ENCODE measurements at regions not wholly inside any gene's neighbourhood (a gene's known extent, or its start where the extent isn't known, plus 50 kb on each side); places are given as distances from the start of the nearest gene placed in this dataset.

- no peak for DNase-seq
- Mint-ChIP-seq H3K27me3 (ENCODE audit: insufficient read depth) (no peaks in the 10 kb centered on the region), H3K4me3 (no peak overlapping the region), H3K4me1 (no peaks in the 10 kb centered on the region), H3K36me3 (ENCODE audit: low read depth) (no peaks in the 10 kb centered on the region), H3K27ac (no peak overlapping the region), H3K9me3 (no peaks in the 10 kb centered on the region)
- Histone ChIP-seq H3K9ac (ENCODE audit: extremely low read depth, low read length, poor library complexity, severe bottlenecking) (no peak overlapping the region), H3K27me3 (ENCODE audit: control insufficient read depth, insufficient read depth, low read length, poor library complexity, severe bottlenecking) (no peaks in the 10 kb centered on the region), H3K9me3 (ENCODE audit: control insufficient read depth, low read length) (no peaks in the 10 kb centered on the region), H3K27ac (ENCODE audit: low read depth, low read length) (no peak overlapping the region), H3K36me3 (ENCODE audit: control insufficient read depth, insufficient read depth, low read length) (no peaks in the 10 kb centered on the region), H3K4me1 (ENCODE audit: control insufficient read depth, insufficient read depth, low read length) (no peaks in the 10 kb centered on the region), H3K4me3 (ENCODE audit: low read length) (no peak overlapping the region)
- TF ChIP-seq, protein P1, sequence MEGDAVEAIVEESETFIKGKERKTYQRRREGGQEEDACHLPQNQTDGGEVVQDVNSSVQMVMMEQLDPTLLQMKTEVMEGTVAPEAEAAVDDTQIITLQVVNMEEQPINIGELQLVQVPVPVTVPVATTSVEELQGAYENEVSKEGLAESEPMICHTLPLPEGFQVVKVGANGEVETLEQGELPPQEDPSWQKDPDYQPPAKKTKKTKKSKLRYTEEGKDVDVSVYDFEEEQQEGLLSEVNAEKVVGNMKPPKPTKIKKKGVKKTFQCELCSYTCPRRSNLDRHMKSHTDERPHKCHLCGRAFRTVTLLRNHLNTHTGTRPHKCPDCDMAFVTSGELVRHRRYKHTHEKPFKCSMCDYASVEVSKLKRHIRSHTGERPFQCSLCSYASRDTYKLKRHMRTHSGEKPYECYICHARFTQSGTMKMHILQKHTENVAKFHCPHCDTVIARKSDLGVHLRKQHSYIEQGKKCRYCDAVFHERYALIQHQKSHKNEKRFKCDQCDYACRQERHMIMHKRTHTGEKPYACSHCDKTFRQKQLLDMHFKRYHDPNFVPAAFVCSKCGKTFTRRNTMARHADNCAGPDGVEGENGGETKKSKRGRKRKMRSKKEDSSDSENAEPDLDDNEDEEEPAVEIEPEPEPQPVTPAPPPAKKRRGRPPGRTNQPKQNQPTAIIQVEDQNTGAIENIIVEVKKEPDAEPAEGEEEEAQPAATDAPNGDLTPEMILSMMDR (conservative IDR thresholded peaks at IDR 0.05), result no peak
These were observed 1935.0 kb downstream of the EFNA5 start for GRCh38 chr5:105735704-105736103.

GRCh38 chr5:105730982-105731381, 1939.8 kb downstream of the EFNA5 start:
- Histone ChIP-seq H3K27me3 (ENCODE audit: control insufficient read depth, insufficient read depth, low read length, poor library complexity, severe bottlenecking) (no peaks in the 10 kb centered on the region), H3K36me3 (ENCODE audit: control insufficient read depth, insufficient read depth, low read length) (no peaks in the 10 kb centered on the region), H3K4me3 (ENCODE audit: low read length) (no peak overlapping the region), H3K27ac (ENCODE audit: low read depth, low read length) (no peak overlapping the region), H3K4me1 (ENCODE audit: control insufficient read depth, insufficient read depth, low read length) (no peaks in the 10 kb centered on the region), H3K9ac (ENCODE audit: extremely low read depth, low read length, poor library complexity, severe bottlenecking) (no peak overlapping the region), H3K9me3 (ENCODE audit: control insufficient read depth, low read length) (no peaks in the 10 kb centered on the region)
- H3K27me3 Mint-ChIP-seq (ENCODE audit: insufficient read depth), result no peaks in the 10 kb centered on the region
- no peak overlapping the region for H3K27ac Mint-ChIP-seq
- TF ChIP-seq, protein P1 (conservative IDR thresholded peaks at IDR 0.05), result no peak
- no peak for DNase-seq
- H3K36me3 Mint-ChIP-seq (ENCODE audit: low read depth), result no peaks in the 10 kb centered on the region
- H3K4me3 Mint-ChIP-seq, result no peak overlapping the region
- no peaks in the 10 kb centered on the region for H3K9me3 Mint-ChIP-seq
- H3K4me1 Mint-ChIP-seq, result no peaks in the 10 kb centered on the region
- 97 to 100% methylated on average over 1 of the region's 1 CpG for WGBS, 2 experiments (ENCODE audit: insufficient coverage in 1 of 2, insufficient read length in 1 of 2)

DNA sequence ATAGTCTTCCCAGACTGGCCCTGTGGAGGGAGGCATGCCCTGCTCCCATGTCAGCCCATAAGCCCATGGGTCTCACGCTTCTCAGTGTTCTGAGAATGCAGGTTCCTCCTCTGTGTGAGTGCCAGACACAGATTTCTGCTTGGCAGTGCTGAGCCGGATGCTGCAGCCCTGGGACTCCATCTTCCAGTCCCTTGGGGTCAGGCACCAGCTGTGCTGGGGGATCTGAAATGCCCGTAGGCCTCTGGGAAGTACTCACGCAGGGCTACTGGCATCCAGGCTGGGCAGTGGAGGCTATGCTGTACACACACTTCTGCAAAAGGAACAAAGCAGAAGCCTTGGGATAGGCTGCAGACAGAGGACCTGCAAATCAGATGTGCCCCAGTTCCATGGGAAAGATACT, 1944.6 kb downstream of the EFNA5 start:
- 89 to 93% methylated on average over 3 to 4 of the region's 4 CpGs for WGBS, 2 experiments (ENCODE audit: insufficient coverage in 1 of 2, insufficient read length in 1 of 2)

More for the DNA sequence above, 1944.6 kb downstream of the EFNA5 start:
- Histone ChIP-seq H3K4me3 (ENCODE audit: low read length) (no peak overlapping the region), H3K36me3 (ENCODE audit: control insufficient read depth, insufficient read depth, low read length) (no peaks in the 10 kb centered on the region), H3K4me1 (ENCODE audit: control insufficient read depth, insufficient read depth, low read length) (no peaks in the 10 kb centered on the region), H3K9ac (ENCODE audit: extremely low read depth, low read length, poor library complexity, severe bottlenecking) (no peak overlapping the region), H3K27me3 (ENCODE audit: control insufficient read depth, insufficient read depth, low read length, poor library complexity, severe bottlenecking) (no peaks in the 10 kb centered on the region), H3K27ac (ENCODE audit: low read depth, low read length) (no peak overlapping the region), H3K9me3 (ENCODE audit: control insufficient read depth, low read length) (no peaks in the 10 kb centered on the region)
- no peaks in the 10 kb centered on the region for H3K9me3 Mint-ChIP-seq
- H3K36me3 Mint-ChIP-seq (ENCODE audit: low read depth), result no peaks in the 10 kb centered on the region
- H3K4me1 Mint-ChIP-seq, result no peaks in the 10 kb centered on the region
- H3K27ac Mint-ChIP-seq, result no peak overlapping the region
- H3K4me3 Mint-ChIP-seq, result no peak overlapping the region
- no peak for DNase-seq
- TF ChIP-seq, protein P1 (conservative IDR thresholded peaks at IDR 0.05), result no peak
- H3K27me3 Mint-ChIP-seq (ENCODE audit: insufficient read depth), result no peaks in the 10 kb centered on the region

Measured in endodermal cell (in vitro differentiated cells).